HPDE6-E6E7 (cell line): ENCODE measurements at regions not wholly inside any gene's neighbourhood (a gene's known extent, or its start where the extent isn't known, plus 50 kb on each side); places are given as distances from the start of the nearest gene placed in this dataset.
"Not testable (repeated sequence)": the region's sequence is repeated elsewhere in the genome, so short reads cannot be mapped to it uniquely, and the experiment has no call there.

ENCODE experiments used
- DNase-seq: peaks from one replicate; pipeline ENCODE4 v3.0.0; 2011; ENCODE audit warnings: missing footprints; ENCODE audit errors: extremely low spot score

DNA sequence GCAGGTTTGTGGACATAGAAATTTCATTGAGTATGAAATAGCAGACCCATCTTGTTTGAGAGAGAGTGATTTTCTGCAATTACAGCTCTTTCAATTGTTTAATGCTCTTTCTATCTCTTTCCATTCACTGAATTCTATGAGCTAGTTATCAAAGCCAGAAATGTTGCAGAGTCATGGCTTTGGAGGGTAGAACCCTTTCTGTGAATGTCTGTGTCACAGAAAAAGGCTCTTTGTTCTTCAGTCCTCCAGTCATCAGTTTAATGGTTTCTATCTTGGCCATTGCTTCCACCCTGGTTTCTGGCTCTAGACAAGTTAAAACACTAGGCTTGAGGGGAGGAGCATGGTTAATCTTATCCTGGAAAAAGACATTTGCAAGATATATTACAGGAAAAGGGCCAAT is 655.0 kb downstream of the STK39 start:
- DNase-seq, result no peak

DNA sequence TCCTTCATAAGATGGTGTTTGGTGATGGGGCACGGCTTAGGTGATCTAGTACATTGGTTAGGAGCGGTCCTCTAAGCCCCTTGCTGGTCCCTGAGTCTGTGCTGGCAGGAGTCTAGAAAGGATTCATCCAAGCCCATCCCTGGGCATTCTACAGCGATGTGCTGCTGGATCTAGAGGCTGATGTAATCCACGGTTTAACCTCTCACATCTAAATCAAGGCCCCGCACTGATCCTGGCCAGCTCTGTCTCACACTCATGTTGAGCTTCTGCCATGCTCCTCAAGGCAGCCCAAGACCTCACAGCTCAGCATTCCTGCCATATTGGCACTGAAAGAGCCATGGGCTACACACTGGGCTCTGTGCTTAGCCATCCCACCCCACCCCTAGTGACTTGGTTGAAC is 664.8 kb downstream of the STK39 start:
- DNase-seq, result no peak

DNA sequence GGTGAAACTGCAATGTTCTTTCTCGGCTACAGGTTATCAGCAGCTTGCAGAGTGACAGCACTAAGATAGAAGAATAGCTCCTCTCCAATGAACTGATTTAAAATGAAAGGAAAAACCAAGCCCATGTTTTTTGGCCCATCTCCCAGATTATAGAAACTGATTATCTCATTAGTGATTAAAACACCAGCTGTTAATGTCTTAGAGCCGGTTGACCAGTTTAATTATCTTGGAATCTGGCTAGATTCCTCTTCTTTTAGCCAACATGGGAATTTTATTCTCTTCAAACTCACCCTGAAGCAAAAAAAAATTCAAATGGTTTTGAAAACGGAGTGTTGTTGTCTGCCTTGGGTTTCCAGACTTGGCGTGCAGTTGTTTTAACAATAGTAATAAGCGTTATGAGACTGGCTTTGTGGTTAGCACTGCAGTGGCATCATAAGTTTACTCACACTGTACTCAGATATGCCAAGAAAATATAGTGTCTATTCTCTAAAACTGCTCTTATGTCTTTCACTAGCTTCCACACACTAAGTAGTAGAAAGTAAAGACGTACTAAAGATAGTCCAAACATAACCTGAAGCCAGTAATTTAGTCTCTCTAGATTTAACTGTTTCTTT is 665.3 kb downstream of the STK39 start:
- no peak for DNase-seq

DNA sequence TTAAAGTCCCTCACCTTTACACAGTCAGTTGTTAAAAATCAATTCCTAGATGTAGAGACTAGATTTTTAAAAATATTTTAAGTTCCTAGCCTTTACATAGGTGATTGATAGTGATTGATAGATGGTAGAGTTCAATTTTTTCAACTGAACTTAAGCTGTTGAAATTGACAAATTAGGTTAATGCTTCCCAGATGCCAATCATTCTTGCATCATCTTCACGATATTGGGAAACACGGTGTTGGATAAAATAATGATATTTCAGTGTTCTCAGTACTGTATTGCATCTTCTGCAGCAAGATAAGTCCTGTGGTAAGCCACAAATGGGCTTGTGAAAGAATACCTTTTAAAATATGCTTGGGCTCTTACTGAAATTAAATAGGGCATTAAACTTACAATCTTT is 667.6 kb downstream of the STK39 start:
- no peak for DNase-seq

DNA sequence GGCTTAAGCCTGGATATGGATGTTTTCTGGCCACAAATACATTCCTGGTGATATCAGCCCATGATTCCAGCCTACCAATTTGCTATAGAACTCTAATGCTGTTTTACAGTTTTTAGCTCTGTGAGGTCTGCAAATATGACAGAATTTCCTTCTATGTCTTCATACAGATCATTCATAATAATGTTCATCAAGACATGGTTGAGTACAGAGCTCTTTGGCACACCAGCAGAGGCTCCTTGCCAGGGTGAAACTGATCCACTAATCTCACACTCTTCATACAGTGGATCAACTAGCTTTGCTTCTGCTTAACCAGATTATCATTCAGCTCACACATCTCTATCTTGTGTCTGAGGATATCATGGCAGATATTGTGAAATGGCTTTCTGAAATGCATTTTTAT is 672.1 kb downstream of the STK39 start:
- DNase-seq, result no peak

DNA sequence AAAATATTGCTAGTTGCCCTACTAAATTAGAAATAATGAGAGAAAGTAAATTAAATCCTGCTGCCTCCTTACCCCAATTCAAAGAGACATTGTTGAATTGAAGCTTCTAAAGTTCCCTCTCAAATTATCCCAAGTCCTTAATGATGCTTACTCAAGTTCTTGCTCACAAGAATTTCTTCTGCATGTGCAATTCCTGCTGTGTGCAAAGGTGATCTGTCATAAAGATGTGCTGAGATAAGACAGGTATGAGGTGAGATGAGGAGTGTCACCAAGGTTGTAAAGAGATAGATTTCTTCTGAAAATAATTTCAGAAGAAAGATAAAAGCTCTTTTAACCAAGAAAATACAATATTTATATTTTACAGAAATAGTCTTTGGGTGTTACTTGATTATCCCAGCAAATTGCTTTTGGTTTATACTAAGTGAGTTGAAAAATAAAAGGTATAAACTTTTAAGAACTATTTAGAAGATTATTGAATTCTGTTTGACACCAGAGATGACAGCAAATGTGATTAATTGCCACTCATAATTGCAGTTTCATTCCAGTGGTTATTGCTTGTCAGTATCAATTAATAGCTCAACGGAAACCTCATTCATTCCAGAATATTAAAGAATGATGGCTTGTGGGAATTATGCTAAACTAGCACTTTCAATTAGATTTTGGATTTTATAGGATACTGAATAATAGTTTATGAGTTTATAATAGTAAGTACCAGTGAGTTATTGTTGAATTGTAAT is 674.3 kb downstream of the STK39 start:
- DNase-seq, result no peak

DNA sequence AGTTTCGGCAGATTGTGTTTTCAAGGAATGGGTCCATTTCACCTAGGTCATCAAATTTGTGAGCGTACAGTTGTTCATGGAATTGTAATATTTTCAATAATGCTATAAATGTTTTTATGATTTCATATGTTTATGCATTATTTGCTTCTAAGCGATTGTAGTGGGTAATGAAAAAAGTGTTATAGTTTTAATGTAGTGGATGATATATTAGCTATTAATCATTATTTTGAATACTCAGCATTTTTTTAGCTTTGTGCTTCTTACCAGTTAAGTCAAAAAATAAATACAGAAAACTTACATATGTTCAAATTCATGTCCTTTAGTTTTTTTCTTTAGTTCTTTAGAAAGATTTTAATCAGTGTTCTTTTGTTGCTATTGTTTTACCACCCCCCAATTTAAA is 677.0 kb downstream of the STK39 start:
- no peak for DNase-seq

DNA sequence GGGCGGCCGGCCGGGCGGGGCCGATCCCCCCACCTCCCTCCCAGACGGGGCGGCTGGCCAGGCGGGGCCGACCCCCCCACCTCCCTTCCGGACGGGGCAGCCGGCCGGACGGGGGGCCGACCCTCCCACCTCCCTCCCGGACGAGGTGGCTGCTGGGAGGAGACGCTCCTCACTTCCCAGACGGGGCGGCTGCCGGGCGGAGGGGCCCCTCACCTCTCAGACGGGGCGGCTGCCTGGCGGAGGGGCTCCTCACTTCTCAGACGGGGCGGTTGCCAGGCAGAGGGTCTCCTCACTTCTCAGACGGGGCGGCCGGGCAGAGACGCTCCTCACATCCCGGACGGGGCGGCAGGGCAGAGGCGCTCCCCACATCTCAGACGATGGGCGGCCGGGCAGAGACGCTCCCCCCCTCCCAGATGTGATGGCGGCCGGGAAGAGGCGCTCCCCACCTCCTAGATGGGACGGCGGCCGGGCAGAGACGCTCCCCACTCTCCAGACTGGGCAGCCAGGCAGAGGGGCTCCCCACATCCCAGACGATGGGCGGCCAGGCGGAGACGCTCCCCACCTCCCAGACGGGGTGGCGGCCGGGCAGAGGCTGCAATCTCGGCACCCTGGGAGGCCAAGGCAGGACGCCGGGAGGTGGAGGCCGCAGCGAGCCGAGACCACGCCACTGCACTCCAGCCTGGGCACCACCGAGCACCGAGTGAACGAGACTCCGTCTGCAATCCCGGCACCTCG is 675.8 kb downstream of the XIRP2 start:
- DNase-seq, result not testable (repeated sequence)

DNA sequence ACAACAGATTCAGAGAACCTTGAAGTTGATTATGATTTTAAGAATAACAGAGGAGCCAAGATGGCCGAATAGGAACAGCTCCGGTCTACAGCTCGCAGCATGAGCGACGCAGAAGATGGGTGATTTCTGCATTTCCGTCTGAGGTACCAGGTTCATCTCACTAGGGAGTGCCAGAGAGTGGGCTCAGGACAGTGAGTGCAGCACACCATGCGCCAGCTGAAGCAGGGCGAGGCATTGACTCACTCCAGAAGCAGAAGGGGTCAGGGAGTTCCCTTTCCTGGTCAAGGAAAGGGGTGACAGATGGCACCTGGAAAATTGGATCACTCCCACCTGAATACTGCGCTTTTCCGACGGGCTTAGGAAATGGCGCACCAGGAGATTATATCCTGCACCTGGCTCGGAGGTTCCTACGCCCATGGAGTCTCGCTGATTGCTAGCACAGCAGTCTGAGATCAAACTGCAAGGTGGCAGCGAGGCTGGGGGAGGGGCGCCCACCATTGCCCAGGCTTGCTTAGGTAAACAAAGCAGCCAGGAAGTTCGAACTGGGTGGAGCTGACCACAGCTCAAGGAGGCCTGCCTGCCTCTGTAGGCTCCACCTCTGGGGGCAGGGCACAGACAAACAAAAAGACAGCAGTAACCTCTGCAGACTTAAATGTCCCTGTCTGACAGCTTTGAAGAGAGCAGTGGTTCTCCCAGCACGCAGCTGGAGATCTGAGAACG is 670.2 kb downstream of the XIRP2 start:
- not testable (repeated sequence) for DNase-seq

DNA sequence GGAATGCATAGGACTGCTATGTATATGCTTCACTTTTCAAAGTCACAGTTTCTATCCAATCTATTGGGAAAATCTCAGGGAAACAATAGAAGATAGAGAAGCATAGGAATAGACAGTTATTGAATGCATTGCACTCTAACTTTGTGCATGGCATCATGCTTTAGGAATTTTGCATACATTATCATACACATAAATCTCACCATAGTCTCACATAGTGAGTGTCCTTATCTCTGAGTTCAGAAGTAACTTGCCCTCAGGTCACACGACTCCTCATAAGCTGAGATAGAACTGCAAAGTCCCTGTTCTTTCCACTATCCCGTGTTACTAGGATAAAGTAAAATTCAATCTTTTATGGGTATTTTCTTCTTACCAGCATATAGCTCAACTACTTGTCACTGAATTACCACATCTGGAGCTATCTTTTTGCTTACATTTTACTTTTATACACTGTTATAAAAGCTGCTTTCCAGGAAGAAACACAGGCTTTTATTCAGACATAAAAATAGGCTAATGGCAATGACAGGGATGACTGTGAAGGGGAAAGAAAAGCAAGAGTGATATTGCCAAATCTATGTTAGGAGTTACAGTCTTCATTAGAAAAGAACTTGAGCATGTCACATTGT is 666.9 kb downstream of the XIRP2 start:
- DNase-seq, result no peak

DNA sequence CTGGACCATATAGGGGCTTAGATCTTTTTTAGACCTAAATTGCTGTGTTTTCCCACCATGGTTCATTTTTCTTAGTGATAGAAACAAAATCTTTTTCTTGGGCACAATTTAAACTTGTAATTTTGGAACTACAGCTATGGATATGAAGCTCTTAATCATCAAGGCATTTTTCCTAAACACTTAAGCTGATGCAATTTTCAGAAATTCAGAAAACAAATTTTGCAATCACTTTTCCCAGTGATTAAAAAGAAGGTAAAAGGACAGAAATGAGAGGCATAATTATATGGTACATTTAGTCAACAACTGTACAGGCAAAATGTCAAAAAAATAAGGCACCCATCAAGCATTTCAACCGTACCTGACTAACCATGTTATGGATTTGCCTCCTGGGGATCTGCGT is 665.4 kb downstream of the XIRP2 start:
- DNase-seq, result no peak

DNA sequence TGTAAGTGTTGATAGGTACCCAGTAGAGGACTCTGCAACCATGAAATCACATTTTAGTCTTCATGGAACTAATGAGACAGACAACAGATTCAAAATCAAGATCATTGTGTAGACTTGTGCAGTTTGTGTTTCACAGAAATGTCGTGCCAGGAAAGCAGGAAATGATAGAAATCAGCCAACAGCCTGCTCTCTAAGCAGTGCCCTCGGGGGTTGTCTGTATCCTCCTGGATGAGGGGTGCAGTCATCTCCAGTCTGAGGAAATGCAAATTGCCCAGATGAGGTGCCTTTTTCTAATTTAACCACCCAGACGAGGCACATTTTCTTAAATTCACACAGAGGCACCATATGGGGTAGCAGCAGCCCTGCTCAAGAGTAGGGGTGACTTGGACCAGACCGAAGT is 663.1 kb downstream of the XIRP2 start:
- no peak for DNase-seq

DNA sequence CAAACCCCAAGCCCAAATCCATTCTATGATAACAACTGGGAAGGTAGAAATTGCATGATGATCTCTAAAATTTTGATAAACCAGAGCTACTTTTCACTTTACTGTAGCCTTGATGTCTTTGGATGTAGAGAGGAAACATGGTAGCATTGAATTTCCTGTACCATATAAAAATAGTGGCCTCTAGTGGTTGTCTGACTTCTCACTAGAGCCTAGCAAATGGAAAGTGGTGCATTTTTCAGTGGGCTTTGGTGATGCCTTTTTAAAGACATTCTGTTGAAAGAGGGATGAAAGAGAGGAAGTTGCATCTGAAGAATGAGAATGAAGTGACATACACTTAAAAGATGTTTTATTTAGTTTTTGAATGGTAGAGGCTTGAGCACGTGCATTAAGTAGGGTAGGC is 662.2 kb downstream of the XIRP2 start:
- DNase-seq, result peak; percentile 11

DNA sequence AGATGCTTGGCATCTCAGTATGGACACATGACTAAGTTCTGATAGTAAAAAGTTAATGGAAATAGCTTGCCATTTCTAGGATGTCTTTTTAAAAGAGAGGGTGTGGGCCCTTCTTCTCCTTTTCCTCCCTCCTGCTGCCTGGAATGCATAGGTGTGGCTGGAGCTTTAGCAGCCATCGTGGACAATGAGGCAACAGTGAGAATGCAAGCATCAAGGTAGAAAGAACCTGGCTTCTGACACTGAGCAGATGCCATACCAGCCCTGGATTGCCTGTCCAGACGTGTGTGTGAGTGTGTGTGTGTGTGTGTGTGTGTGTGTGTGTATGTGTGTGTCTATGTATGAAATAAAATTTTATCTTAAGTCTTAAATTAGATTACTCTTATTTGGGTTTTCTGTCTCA is 660.1 kb downstream of the XIRP2 start:
- DNase-seq, result no peak

DNA sequence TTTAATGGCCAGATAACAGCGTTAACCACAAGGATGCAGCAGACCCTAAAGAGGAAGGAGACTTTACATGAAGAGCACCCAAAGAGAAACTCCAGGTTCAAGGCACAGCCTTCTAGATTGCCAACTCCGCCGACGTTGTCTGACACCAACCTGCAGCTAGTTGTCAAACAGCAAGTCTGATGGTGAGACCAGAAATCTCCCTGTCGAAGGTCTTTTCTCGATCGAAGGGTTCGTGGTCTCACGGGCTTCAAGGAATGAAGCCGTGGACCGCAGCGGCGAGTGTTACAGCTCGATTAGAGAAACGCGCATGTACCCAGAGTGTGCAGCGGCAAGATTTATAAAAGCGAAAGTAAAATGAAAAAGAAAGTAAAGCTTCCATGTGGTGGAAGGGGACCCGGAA is 656.3 kb downstream of the XIRP2 start:
- no peak for DNase-seq

DNA sequence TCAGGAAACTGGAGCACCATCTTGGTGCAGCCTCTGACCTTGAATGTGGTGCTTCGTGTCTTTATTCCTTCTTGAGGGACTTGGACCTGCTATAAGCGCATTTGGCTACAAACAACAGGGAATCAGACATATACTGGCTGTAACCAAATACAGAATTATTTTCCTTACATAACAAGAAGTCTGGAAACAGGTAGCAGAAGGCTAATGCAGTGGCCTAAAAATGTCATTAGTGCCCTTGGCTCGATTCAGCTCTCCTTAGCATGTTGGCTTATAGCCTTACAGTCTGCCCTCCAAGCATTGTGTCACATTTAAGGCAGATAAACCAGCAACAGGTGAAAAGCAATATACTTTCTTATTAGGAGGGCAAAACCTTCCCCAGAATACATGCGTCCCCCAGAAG is 655.4 kb downstream of the XIRP2 start:
- DNase-seq, result no peak

DNA sequence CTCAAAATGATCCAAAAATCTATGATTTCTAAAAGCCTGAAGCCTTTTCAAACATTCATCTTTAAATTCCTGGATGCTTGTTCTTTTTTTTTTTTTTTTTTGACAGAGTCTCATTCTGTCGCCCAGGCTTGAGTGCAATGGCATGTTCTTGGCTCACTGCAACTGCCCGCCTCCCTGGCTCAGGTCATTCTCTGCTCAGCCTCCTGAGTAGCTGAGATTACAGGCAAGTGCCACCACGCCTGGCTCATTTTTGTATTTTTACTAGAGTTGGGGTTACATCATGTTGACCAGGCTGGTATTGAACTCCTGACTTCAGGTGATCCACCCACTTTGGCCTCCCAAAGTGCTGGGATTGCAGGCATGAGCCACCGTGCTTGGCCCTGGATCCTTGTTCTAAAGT is 649.5 kb downstream of the XIRP2 start:
- DNase-seq, result no peak

DNA sequence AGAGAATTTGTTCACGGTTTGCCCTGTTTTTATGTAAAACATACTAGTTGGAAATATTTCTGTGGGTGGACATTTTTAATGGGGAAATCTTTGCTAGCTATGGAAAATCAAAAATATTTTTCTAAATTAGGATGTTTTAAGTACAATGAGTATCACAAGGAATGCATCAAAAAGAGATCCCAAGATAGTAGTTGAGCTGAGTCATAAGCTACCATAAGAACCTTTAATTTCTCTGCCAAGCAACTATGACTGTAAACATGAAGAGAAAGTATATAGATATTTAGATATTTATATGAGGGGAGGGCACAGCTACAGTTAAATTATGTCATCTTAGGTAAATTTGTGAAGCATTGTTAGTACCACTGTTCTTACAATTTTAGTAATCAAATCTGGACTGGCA is 646.2 kb downstream of the XIRP2 start:
- no peak for DNase-seq

DNA sequence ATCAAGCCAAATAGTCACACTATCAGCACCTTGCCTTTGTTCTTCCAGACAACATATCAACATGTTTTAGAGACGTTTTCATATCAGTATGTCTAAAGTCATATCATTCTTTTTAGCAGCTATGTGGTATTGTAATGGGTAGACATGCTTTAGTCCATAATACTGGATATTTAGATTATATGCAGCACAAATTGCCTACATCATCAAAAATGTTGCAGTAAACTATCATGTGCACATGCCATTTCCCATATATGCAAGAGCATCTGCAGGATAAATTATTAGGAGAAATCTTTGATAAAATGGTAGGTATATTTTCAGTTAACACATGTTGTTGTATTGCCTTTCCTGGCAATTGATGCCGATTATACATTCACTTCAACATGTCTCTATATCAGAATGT is 636.5 kb downstream of the XIRP2 start:
- DNase-seq, result no peak

DNA sequence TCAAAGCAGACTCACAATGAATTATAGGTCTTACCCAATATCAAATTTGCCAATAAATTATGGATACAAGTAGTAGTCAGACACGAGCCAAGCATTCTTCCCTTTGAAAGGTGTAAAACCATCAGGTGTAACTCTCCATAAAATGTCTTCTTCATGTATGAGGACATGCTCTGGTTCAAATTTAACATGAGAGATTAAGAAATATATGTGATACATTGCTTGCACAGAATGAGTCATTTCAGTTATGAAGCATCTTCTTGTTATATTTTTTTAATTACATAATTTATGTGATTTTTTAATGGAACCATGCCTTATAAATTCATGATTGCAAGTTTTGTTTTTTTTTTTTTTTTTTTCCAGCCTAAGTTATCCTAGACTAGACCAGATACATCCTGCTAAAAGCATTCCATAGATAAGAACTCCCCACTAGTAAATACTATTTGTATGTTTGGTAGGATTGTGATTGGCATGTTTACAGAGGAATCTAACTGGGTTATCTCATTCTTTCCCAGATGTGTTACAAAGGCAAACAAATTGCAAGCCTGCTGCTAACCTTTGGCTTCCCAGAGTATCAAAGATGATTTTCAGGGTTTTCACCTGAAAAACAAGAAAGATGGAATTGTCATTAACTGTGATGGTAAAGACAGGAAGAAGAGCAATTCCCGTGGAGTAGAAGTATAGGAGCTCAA is 621.9 kb downstream of the XIRP2 start:
- no peak for DNase-seq

DNA sequence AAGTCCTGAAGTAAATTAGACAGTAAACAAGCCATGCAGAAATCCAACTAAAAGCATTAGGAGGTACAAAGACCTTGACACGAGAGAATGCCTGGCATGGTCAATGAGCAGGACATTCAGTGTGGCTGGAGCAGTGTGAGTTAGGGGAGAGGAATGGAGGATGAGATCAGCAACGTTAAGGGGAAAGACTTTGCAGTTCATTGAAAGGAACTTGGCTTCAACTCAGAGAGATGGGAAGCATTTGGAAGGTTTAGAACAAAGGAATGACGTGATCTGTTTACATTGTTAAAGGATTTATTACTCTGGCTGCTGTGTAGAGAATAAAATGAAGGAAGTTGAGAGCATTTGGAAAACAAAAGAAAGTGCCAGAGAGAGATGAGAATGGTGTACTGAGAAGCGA is 621.3 kb downstream of the XIRP2 start:
- peak; percentile 1 for DNase-seq
